Stimulated activated CD4-positive, alpha-beta T cell treated with anti-CD3 and anti-CD28 coated beads, Interleukin-4, amount 100 ng/mL, for 24 hours (primary cell): ENCODE measurements at regions not wholly inside any gene's neighbourhood (a gene's known extent, or its start where the extent isn't known, plus 50 kb on each side); places are given as distances from the start of the nearest gene placed in this dataset.
A peak's percentile ranks its signal among the peaks of the same experiment; 100 is the strongest.
"Not testable (repeated sequence)": the region's sequence is repeated elsewhere in the genome, so short reads cannot be mapped to it uniquely, and the experiment has no call there.

ENCODE experiments used
- DNase-seq: peaks from one replicate; pipeline ENCODE4 v3.0.0-alpha.2; 2020

- no peak for DNase-seq
Measured at GRCh38 chr21:36207577-36208320, 51.1 kb downstream of the DOP1B start.

DNA sequence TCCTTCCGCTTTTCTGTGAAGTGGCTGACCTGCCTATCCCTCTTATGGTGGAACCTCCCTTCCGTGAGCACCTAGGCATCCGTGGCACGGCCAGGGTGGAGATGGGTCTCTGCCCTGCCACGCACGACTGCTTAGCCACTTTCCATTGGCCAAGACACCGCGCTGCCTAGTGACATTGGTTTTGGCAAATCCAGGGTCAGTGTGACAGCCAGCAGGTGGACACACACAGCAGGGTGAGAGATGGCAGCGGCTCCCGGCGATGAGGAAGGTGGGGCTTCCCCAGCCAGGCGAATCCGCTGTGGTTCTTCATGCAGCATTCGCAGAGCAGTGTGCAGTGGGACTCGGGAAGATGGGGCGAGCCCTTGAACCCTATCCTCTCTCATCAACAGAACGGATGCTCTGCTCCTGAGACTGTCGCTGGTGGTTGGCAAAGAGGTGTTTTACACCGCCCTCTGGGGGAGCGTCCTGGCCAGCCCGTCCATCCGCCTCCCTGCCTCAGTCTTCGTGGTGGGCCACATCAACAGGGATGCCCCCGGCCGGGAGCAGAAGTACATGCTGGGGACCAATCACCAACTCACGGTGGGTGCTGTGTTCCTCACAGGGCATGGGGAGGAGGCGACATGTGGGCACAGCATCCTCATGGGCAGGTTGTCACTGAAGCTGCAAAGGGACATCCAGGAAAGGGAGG lies 51.8 kb downstream of the DOP1B start:
- no peak for DNase-seq

DNA sequence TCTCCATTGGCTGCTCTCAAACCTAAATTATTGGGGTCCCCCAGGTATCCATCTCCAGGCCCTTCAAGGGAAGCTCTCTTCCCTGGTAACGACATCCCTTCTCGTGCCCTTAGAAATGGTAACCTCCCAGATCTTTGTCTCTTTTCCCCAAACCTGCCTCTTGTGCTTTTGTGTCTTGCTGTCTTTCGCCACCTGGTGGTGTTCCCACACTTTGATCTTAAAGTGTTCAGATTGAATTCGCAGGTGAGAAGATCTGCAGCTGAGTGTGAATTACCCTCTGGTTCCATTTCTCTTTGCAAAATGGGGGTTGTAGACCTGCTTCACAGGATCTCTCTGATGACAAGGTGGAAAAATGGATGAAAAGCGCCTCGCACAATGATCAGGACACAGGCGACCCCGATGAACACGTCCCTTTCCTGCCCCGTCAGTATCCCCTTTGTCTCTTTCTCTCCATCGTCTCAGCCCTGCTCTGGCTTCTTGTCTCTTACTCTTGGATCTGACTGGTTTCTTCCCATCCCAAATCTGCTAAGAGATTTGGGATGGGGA lies 53.1 kb downstream of the DOP1B start:
- DNase-seq, result peak; percentile 38

DNA sequence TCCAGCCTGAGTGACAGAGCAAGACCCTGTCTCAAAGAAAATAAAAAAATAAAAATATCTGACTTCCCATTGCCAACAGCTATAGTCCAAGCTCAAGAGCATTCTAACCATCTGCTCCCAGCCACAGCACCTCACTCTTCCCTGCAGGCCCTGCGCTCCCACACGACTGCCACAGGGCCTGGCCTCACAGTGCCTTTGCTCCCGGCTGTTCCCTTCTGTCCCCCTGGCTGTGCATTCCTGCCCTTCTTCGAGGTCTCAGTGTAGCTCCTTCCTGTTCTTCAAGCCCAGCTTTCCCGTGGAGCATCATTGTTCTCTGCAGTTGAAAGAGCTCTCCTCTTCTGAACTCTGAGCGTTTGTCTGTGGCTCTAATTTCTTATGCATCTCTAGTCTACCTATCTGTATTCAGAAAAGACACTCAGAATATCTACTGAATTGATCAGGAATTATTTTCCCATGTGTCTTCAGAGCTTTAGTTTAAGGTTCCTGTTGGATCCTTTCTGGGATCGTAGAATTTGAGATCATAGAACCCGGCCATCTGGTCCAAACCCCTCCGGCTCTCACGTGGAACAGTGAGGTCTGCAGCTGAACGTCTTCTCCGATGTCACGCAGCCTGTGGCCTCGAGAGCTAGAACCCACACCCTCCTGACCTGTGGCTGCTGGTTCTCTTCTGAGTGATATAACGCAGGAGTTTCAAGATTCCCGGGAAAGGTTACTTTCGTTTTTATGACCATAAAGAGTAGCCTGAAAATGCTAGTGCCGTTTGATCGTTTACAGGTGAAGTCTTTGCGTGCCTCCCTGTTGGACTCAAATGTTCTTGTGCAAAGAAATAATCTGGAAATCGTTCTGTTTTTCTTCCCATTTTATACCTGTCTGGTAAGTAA lies 54.4 kb downstream of the DOP1B start:
- DNase-seq, result no peak

- no peak for DNase-seq
Measured at GRCh38 chr21:36211660-36212512, 55.3 kb downstream of the DOP1B start.

DNA sequence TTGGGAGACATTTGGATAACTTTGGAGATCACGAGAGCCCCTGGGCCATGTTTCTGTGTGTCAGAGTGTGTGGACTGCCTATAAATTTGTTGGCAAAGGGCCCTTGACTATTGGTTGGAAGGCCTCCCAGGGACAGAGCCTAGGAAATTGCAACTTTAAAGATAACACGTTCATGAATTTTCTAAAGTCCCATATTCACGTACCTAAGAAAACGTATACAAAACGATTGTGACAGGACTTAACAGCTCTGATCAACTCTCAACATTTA lies 55.8 kb downstream of the DOP1B start:
- DNase-seq, result no peak

GRCh38 chr21:36214561-36214960 lies 57.9 kb downstream of the DOP1B start:
- no peak for DNase-seq

DNA sequence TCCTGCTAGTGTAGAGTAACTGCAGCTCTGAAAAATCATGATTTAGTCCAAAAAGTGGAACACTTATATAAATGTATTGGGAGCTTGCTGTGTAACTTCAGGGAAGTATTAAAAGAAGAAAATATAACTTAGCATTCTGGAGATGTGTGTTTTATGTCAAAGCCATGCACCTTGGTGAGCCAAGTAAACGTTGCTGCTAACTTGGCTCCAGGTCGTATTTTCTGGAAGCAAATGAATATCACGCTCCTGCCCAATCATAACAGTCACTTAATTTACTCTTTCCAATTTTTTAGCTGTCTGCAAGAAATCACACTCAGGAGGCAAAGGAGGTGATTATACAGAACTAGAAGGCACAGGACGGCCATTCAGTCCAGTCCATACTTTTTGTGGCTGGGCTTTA lies 61.1 kb downstream of the DOP1B start:
- DNase-seq, result no peak

DNA sequence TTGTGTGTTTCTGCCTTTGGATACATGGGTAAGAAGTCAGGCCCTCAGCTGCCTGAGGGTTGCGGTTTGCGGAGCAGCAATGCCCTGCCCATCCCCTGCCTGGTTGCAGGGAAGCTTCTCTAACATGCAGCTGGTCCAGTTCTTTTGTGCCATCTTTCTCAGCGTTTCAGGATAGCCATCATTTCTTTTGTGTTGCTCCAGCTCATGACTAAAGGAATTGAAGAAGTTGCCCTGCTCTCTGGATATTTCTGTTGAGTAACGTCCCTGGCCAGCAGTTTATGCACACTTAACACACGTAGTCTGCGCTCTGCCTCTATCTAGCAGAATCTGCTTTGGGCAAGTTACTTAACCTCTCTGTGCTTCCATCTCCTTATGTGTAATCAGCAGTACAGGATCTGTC lies 62.1 kb downstream of the DOP1B start:
- no peak for DNase-seq

- no peak for DNase-seq
Measured at GRCh38 chr21:36223451-36223850, 66.8 kb downstream of the DOP1B start.

DNA sequence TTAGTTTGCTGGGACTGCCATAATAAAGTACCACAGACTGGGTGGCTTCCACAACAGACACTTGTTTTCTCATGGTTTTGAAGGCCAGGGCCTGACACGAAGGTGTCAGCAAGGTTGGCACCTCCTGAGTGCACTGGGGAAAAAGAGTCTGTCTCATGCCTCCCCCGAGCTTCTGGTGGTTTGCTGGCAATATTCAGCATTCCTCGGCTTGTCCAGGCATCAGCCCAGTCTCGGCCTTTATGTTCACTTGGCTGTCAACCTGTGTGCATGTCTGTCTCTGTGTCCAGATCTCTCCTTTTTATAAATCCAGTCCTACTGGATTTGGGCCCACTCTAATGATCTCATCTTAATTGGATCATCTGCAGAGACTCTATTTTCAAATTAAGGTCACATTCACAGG lies 72.6 kb downstream of the DOP1B start:
- no peak for DNase-seq

DNA sequence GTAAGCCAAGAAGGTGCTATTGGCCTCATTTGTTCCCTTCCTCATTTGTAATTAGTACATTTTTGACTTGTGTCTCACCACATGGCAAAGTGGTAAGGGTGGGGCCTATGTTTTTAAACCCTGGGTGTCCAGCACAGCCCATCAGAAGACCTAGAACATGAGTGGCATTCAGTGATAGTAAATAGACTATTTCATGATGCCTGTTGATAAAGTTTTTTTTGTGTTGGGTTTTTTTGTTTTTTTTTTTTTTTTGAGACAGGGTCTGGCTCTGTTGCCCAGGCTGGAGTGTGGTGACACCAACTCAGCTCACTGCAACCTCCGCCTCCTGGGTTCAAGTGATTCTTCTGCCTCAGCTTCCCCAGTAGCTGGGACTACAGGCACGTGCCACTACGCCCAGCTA lies 74.8 kb downstream of the DOP1B start:
- not testable (repeated sequence) for DNase-seq

DNA sequence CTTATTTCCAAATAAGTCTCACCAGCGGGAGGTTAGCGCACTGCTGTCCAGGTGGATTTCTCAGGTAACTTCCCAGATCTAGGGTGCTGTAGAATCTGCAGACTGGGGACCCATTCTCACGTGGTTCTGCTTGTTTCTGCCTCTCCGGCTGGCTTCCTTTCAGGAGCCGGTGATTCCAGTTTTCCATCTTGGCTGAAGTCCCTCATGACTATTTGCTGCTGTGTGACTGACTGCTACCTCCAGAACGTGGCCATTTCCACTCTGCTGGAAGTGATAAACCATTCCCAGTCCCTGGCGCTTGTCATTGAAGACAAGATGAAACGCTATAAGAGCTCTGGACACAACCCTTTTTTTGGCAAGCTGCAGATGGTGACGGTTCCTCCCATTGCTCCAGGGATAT lies 76.0 kb downstream of the DOP1B start:
- no peak for DNase-seq

DNA sequence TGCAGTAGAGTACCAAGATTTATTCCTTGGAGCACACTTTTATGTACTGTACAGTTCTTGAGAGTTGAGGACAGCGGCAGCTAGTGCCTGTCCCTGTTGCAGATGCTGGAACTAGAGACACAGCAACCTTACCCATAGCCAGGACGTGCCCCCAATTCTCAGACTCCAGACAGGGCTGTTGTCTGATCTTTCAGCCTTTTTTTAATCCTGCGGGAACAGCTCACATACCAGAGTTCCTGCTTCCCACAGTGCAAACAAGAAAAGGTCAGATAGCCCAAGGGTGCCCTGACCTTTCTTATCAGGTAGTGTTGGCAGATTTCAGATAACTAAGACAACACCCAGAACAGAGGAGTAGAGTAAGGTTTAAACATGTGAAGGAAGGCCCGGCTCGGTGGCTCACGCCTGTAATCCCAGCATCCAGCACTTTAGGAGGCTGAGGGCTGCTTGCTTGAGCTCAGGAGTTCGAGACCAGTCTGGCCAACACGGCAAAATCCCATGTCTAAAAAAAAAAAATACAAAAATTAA lies 78.5 kb downstream of the DOP1B start:
- no peak for DNase-seq

GRCh38 chr21:36236052-36236730 lies 79.6 kb downstream of the DOP1B start:
- DNase-seq, result no peak

- DNase-seq, result no peak
Measured at GRCh38 chr21:36237441-36237840, 80.8 kb downstream of the DOP1B start.

DNA sequence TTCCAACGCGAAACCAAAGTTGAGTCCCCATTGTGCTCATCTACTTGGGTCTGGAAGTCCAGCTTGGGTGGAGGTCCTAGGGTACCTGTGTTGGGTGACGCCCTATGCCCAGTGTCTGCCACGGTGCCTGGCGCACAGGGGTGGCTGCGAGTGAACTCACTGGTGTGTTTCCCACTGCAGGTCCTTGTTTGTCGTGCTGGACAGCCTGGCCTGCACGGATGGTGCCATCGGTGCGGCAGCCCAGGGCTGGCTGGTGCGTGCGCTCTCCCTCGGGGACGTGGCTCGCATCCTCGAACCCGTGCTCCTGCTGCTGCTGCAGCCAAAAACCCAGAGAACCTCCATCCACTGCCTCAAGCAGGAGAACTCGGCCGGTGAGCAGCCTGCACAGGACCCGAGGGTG lies 80.4 kb upstream of the MORC3 start:
- DNase-seq, result no peak

GRCh38 chr21:36241717-36242116 lies 78.3 kb upstream of the MORC3 start:
- DNase-seq, result no peak

- no peak for DNase-seq
Measured at GRCh38 chr21:36245115-36245514, 74.9 kb upstream of the MORC3 start.

DNA sequence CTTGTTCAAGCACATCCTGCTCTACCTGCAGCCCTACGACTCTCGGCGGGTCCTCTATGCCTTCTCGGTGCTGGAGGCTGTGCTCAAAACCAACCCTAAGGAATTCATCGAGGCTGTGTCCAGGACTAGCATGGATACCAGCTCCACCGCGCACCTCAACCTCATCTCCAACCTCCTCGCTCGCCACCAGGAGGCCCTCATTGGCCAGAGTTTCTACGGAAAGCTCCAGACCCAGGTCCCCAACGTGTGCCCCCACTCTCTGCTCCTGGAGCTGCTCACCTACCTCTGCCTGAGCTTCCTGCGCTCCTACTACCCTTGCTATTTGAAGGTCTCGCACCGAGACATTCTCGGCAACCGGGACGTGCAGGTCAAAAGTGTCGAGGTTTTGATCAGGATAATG lies 74.3 kb upstream of the MORC3 start:
- no peak for DNase-seq

GRCh38 chr21:36246080-36246631 lies 73.8 kb upstream of the MORC3 start:
- DNase-seq, result no peak
